ENCODE measurements at regions not wholly inside any gene's neighbourhood (a gene's known extent, or its start where the extent isn't known, plus 50 kb on each side); places are given as distances from the start of the nearest gene placed in this dataset.

DNA sequence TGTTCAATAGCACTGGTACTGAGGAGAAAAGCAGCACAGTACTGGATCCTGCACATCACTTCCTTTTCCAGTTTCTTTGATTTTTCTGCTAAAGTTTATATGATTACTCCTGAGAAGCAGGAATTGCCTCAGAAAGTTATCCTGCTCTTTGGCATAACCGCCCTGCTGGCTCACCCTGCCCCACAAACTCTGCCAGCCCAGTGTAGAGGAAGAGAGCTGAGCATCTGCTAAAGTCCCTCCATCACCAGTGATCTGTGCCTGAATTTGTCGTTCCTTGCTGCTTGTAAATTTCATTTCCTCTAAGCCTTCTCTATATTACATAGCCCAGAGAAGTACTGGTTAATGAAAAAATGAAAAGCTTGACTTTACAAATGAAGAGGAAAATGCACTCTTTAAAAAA, 87.0 kb upstream of the C1orf21 start:
- TF ChIP-seq, protein P1, sequence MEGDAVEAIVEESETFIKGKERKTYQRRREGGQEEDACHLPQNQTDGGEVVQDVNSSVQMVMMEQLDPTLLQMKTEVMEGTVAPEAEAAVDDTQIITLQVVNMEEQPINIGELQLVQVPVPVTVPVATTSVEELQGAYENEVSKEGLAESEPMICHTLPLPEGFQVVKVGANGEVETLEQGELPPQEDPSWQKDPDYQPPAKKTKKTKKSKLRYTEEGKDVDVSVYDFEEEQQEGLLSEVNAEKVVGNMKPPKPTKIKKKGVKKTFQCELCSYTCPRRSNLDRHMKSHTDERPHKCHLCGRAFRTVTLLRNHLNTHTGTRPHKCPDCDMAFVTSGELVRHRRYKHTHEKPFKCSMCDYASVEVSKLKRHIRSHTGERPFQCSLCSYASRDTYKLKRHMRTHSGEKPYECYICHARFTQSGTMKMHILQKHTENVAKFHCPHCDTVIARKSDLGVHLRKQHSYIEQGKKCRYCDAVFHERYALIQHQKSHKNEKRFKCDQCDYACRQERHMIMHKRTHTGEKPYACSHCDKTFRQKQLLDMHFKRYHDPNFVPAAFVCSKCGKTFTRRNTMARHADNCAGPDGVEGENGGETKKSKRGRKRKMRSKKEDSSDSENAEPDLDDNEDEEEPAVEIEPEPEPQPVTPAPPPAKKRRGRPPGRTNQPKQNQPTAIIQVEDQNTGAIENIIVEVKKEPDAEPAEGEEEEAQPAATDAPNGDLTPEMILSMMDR (IDR thresholded peaks at IDR 0.05) = no peak
- no peak for TF ChIP-seq POLR2A (IDR thresholded peaks at IDR 0.05)

Data from thyroid gland (tissue), 4 donors.